Stimulated activated CD4-positive, alpha-beta T cell treated with anti-CD3 and anti-CD28 coated beads, Interleukin-12 subunit alpha, Interleukin-12 subunit beta, amount 100 ng/mL, for 24 hours (primary cell): ENCODE measurements at regions not wholly inside any gene's neighbourhood (a gene's known extent, or its start where the extent isn't known, plus 50 kb on each side); places are given as distances from the start of the nearest gene placed in this dataset.

ENCODE experiments used
- DNase-seq, 2 experiments: peaks; one replicate each; pipeline ENCODE4 v3.0.0-alpha.2; 2020; ENCODE audit warnings: low read depth in 2 of 2

- no peak for DNase-seq
These were observed 179.3 kb upstream of the CIBAR2 start for GRCh38 chr16:85291302-85292148.

GRCh38 chr16:85293458-85293857, 181.2 kb upstream of the CIBAR2 start:
- DNase-seq, result no peak

- DNase-seq, result no peak
These were observed 181.8 kb upstream of the CIBAR2 start for GRCh38 chr16:85293904-85294642.

GRCh38 chr16:85294810-85295508, 182.7 kb upstream of the CIBAR2 start:
- DNase-seq, result no peak

- DNase-seq, result peak in 1 of 2 experiments; percentile 51
These were observed 184.8 kb upstream of the CIBAR2 start for GRCh38 chr16:85296859-85297660.

GRCh38 chr16:85297881-85298280, 185.6 kb upstream of the CIBAR2 start:
- no peak for DNase-seq

GRCh38 chr16:85300406-85300968, 188.2 kb upstream of the CIBAR2 start:
- no peak for DNase-seq

- DNase-seq, result no peak
These were observed 189.0 kb upstream of the CIBAR2 start for GRCh38 chr16:85301231-85301630.

GRCh38 chr16:85302018-85302847, 190.0 kb upstream of the CIBAR2 start:
- DNase-seq, result no peak

GRCh38 chr16:85302848-85303353, 190.6 kb upstream of the CIBAR2 start:
- no peak for DNase-seq

- peak; percentile 54 to 66 for DNase-seq
These were observed 191.1 kb upstream of the CIBAR2 start for GRCh38 chr16:85303354-85303883.

- DNase-seq, result no peak
These were observed 192.1 kb upstream of the CIBAR2 start for GRCh38 chr16:85304337-85304736.

- DNase-seq, result peak; percentile 58 to 82
These were observed 194.0 kb upstream of the CIBAR2 start for GRCh38 chr16:85306071-85306792.

- no peak for DNase-seq
These were observed 194.7 kb upstream of the CIBAR2 start for GRCh38 chr16:85306793-85307551.

- DNase-seq, result no peak
These were observed 195.5 kb upstream of the CIBAR2 start for GRCh38 chr16:85307552-85308364.

- no peak for DNase-seq
These were observed 196.6 kb upstream of the CIBAR2 start for GRCh38 chr16:85308611-85309540.
